ENCODE measurements at regions not wholly inside any gene's neighbourhood (a gene's known extent, or its start where the extent isn't known, plus 50 kb on each side); places are given as distances from the start of the nearest gene placed in this dataset.

DNA sequence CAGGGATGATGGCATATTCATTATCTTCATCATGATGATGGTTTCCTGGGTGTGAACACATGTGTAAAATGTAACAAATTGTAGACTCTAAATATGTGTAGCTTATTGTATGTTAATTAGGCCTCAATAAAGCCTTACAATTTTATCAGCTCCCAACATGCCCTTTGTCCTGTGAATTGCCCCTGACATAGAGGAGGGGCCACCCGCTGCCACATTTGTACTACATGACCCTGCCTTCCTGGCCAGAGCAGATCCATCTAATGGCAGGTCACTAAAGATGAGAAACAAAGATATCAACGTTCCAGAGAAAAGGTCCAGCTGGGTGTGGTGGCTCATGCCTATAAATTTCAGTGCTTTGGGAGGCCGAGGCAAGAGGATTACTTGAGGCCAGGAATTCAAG, 117.2 kb downstream of the CAAP1 start:
- DNase-seq (ENCODE audit: low read depth, low spot score): no peak
- TF ChIP-seq, protein P1, sequence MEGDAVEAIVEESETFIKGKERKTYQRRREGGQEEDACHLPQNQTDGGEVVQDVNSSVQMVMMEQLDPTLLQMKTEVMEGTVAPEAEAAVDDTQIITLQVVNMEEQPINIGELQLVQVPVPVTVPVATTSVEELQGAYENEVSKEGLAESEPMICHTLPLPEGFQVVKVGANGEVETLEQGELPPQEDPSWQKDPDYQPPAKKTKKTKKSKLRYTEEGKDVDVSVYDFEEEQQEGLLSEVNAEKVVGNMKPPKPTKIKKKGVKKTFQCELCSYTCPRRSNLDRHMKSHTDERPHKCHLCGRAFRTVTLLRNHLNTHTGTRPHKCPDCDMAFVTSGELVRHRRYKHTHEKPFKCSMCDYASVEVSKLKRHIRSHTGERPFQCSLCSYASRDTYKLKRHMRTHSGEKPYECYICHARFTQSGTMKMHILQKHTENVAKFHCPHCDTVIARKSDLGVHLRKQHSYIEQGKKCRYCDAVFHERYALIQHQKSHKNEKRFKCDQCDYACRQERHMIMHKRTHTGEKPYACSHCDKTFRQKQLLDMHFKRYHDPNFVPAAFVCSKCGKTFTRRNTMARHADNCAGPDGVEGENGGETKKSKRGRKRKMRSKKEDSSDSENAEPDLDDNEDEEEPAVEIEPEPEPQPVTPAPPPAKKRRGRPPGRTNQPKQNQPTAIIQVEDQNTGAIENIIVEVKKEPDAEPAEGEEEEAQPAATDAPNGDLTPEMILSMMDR (conservative IDR thresholded peaks at IDR 0.05): no peak
- Mint-ChIP-seq H3K27me3 (ENCODE audit: low read depth) (no peaks in the 10 kb centered on the region), H3K4me1 (no peaks in the 10 kb centered on the region), H3K9me3 (peaks cover 8% of the 10 kb centered on the region), H3K36me3 (ENCODE audit: low read depth) (no peaks in the 10 kb centered on the region), H3K27ac (ENCODE audit: unreplicated experiment) (no peak overlapping the region), H3K4me3 (no peak overlapping the region)

DNA sequence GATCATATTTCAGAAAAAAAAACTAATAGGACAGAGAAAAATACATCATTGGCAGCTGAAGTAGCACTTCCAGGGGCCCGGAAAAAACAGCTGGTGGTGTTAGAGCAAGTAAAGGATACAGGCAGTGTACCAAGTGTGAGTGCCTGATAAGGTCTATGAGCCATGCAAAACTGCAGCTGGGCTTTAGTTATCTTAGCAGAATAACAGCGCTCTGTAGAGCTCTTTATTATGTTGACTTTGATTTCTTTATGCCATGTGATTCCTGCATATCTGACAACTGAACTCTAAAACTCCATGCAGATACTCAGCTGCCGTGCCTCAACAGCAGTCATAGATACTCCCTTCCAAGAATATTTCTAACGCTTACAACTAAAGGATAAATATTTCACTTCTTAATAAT, 119.5 kb downstream of the CAAP1 start:
- Mint-ChIP-seq H3K27me3 (ENCODE audit: low read depth) (no peaks in the 10 kb centered on the region), H3K4me3 (no peak overlapping the region), H3K4me1 (no peaks in the 10 kb centered on the region), H3K9me3 (peaks cover 2% of the 10 kb centered on the region), H3K27ac (ENCODE audit: unreplicated experiment) (no peak overlapping the region), H3K36me3 (ENCODE audit: low read depth) (no peaks in the 10 kb centered on the region)
- TF ChIP-seq, protein P1 (conservative IDR thresholded peaks at IDR 0.05): no peak
- no peak for DNase-seq (ENCODE audit: low read depth, low spot score)

DNA sequence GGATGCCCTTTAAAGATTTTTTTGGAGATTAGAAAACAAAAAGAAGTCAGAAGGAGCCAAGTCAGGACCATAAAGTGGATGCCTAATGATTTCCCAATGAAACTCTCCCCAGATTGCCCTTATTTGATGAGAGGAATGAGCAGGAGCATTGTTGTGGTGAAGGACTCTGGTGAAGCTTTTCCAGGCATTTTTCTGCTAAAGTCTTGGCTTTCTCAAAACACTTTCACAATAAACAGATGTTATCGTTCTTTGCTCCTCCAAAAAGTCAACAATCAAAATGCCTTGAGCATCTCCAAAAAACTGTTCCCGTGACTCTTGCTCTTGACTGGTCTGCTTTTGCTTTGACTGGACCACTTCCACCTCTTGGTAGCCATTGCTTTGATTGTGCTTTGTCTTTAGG, 121.8 kb downstream of the CAAP1 start:
- H3K4me1 Mint-ChIP-seq: no peaks in the 10 kb centered on the region
- no peak overlapping the region for H3K27ac Mint-ChIP-seq (ENCODE audit: unreplicated experiment)
- peaks cover 2% of the 10 kb centered on the region for H3K9me3 Mint-ChIP-seq
- H3K36me3 Mint-ChIP-seq (ENCODE audit: low read depth): no peaks in the 10 kb centered on the region
- TF ChIP-seq, protein P1 (conservative IDR thresholded peaks at IDR 0.05): no peak
- H3K27me3 Mint-ChIP-seq (ENCODE audit: low read depth): no peaks in the 10 kb centered on the region
- H3K4me3 Mint-ChIP-seq: no peak overlapping the region
- no peak for DNase-seq (ENCODE audit: low read depth, low spot score)

DNA sequence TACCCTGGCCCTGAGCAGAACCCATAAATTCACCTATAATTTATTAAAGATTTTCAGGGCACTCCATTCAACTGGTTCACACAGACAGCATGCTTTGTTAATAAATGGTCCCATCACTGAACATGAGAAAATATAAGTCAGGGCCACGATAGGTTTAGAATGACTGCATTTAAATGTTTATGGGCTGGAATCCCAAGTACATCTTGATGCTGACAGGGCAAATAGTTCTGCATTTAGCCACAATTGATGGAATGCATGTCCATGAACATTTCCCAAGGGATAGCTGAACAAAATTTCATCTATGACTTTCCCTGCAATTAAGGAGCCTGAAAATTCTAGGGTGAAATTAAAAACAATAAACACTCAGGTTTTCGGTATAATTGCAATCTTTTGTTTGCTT, 124.5 kb downstream of the CAAP1 start:
- no peaks in the 10 kb centered on the region for H3K4me1 Mint-ChIP-seq
- DNase-seq (ENCODE audit: low read depth, low spot score): no peak
- no peak overlapping the region for H3K4me3 Mint-ChIP-seq
- H3K27me3 Mint-ChIP-seq (ENCODE audit: low read depth): no peaks in the 10 kb centered on the region
- TF ChIP-seq, protein P1 (conservative IDR thresholded peaks at IDR 0.05): no peak
- no peaks in the 10 kb centered on the region for H3K36me3 Mint-ChIP-seq (ENCODE audit: low read depth)
- H3K9me3 Mint-ChIP-seq: peaks cover 2% of the 10 kb centered on the region
- H3K27ac Mint-ChIP-seq (ENCODE audit: unreplicated experiment): no peak overlapping the region

DNA sequence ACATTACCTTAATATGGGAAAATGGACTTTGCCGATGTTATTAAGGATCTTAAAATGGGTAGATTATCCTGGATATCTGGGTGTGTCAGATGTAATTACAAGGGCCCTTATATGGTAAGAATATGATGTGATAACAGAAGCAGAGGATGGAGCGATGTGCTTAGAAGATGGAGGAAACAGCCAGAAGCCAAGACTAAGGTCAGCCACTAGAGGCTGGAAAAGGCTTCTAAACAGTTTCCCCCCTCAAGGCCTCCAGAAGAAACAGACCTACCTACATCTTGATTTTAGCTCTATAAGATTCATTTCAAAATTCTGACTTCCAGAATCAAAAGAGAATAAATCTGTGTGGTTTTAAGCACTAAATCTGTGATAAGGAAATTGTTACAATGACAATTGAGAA, 131.9 kb downstream of the CAAP1 start:
- no peaks in the 10 kb centered on the region for H3K27me3 Mint-ChIP-seq (ENCODE audit: low read depth)
- TF ChIP-seq, protein P1 (conservative IDR thresholded peaks at IDR 0.05): no peak
- no peak overlapping the region for H3K27ac Mint-ChIP-seq (ENCODE audit: unreplicated experiment)
- no peaks in the 10 kb centered on the region for H3K36me3 Mint-ChIP-seq (ENCODE audit: low read depth)
- no peaks in the 10 kb centered on the region for H3K4me1 Mint-ChIP-seq
- no peak for DNase-seq (ENCODE audit: low read depth, low spot score)
- peaks cover 3% of the 10 kb centered on the region for H3K9me3 Mint-ChIP-seq
- no peak overlapping the region for H3K4me3 Mint-ChIP-seq

DNA sequence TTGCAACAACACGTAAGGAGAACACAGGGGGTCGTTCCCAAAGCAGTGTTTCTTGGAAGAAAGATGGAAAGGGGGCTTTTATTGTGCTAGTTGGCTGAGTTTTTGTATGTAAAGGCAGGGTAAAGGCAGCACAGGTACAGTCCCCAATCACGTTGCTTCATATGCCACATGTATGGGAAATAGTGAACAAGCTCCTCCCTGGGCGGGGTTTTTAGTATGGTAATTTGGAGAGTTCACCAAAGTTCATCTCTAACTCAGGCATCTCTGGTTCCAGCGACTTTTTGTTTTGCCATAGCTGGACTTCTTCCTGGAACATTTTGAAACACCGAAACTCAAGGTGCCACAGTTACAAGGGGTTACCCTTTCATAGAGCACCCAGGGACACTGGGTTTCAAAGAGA, 133.9 kb downstream of the CAAP1 start:
- Mint-ChIP-seq H3K27ac (ENCODE audit: unreplicated experiment) (no peak overlapping the region), H3K9me3 (peaks cover 3% of the 10 kb centered on the region), H3K27me3 (ENCODE audit: low read depth) (no peaks in the 10 kb centered on the region), H3K4me3 (no peak overlapping the region), H3K4me1 (peaks cover 15% of the 10 kb centered on the region), H3K36me3 (ENCODE audit: low read depth) (no peaks in the 10 kb centered on the region)
- TF ChIP-seq, protein P1 (conservative IDR thresholded peaks at IDR 0.05): no peak
- no peak for DNase-seq (ENCODE audit: low read depth, low spot score)
